ENCODE measurements at regions not wholly inside any gene's neighbourhood (a gene's known extent, or its start where the extent isn't known, plus 50 kb on each side); places are given as distances from the start of the nearest gene placed in this dataset.

DNA sequence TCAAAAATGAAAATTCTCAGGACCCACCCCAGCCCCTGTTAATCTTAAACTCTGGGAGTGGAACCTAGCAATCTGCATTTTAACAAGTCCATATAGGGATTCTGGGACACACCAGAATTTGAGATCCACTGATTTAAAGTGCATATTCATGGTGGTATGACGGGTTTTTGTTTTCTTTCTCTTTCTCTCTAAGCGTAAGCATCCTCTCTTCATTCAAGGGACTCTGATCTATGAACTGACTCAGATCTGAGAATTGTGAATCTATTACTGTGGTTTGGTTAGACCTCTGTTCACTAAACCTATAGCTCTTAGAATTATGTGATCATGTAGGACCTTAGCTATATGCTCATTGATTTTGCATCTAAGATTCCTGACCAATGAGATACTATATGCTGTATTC is 565.2 kb downstream of the CCDC171 start:
- TF ChIP-seq, protein P1, sequence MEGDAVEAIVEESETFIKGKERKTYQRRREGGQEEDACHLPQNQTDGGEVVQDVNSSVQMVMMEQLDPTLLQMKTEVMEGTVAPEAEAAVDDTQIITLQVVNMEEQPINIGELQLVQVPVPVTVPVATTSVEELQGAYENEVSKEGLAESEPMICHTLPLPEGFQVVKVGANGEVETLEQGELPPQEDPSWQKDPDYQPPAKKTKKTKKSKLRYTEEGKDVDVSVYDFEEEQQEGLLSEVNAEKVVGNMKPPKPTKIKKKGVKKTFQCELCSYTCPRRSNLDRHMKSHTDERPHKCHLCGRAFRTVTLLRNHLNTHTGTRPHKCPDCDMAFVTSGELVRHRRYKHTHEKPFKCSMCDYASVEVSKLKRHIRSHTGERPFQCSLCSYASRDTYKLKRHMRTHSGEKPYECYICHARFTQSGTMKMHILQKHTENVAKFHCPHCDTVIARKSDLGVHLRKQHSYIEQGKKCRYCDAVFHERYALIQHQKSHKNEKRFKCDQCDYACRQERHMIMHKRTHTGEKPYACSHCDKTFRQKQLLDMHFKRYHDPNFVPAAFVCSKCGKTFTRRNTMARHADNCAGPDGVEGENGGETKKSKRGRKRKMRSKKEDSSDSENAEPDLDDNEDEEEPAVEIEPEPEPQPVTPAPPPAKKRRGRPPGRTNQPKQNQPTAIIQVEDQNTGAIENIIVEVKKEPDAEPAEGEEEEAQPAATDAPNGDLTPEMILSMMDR (conservative IDR thresholded peaks at IDR 0.05): no peak
- no peak for TF ChIP-seq ZFX (IDR thresholded peaks at IDR 0.05)
